Transverse colon (tissue), 4 donors: ENCODE measurements at regions not wholly inside any gene's neighbourhood (a gene's known extent, or its start where the extent isn't known, plus 50 kb on each side); places are given as distances from the start of the nearest gene placed in this dataset.

Source experiments
- DNase-seq: peaks from one replicate; pipeline ENCODE4 v3.0.0-alpha.2; 2019
- H3K27ac ChIP-seq, 4 donors: fragments of 200-600 bp; sonication (generic); 2 replicates each; pipeline ENCODE4 v1.5.1; 2016 to 2018; ENCODE audit warnings: inconsistent platforms in 4 of 4
- H3K27me3 ChIP-seq: fragments of 200-600 bp; sonication (generic); 2 replicates; pipeline ENCODE4 v1.5.1; 2017; ENCODE audit warnings: inconsistent platforms
- H3K36me3 ChIP-seq, 4 donors: fragments of 200-600 bp; sonication (generic); 2 replicates each; pipeline ENCODE4 v1.5.1; 2017 to 2019; ENCODE audit warnings: inconsistent platforms in 4 of 4
- H3K4me1 ChIP-seq, 4 donors: fragments of 200-600 bp; sonication (generic); 2 replicates each; pipeline ENCODE4 v1.5.1; 2017 to 2020; ENCODE audit warnings: inconsistent platforms in 4 of 4
- H3K4me3 ChIP-seq, 4 donors: fragments of 200-600 bp; sonication (generic); 1 replicate in 1 of 4; 2 replicates in 3 of 4; pipeline versions ENCODE4 v1.5.1 to v1.6.1; 2017 to 2019; ENCODE audit warnings: inconsistent platforms in 4 of 4
- H3K9me3 ChIP-seq, 2 donors: fragments of 200-600 bp; sonication (generic); 2 replicates each; pipeline ENCODE4 v1.5.1; 2017 to 2019; ENCODE audit warnings: inconsistent platforms in 2 of 2
- CTCF ChIP-seq, 5 experiments: fragments of 200-600 bp in 3 of 5; fragments of 450-650 bp in 2 of 5; sonication (generic) in 3 of 5; IDR thresholded peaks; 1 replicate in 2 of 5; 2 replicates in 3 of 5; pipeline ENCODE4 v1.5.1; 2016 to 2017; ENCODE audit warnings: antibody characterized with exemption in 5 of 5, inconsistent platforms in 3 of 5, mild to moderate bottlenecking in 2 of 5, moderate library complexity in 1 of 5
- EP300 ChIP-seq: sonication (generic); formaldehyde crosslinking; IDR thresholded peaks from one replicate; pipeline ENCODE4 v1.6.1; 2017; ENCODE audit warnings: antibody characterized with exemption, low read depth
- POLR2A ChIP-seq: fragments of 450-650 bp; IDR thresholded peaks from one replicate; pipeline ENCODE4 v1.6.1; 2016; ENCODE audit warnings: antibody characterized with exemption, mild to moderate bottlenecking, moderate library complexity
- POLR2AphosphoS5 ChIP-seq, 3 donors: sonication (generic); formaldehyde crosslinking; IDR thresholded peaks; one replicate each; pipeline ENCODE4 v1.6.1; 2016; ENCODE audit warnings: antibody characterized with exemption in 3 of 3
- WGBS, 2 donors: methylation state at CpG; one replicate each; pipeline ENCODE4 v1.1.5; 2018; ENCODE audit warnings: low coverage in 1 of 2; 5-methylcytosine and 5-hydroxymethylcytosine counted together
- in situ Hi-C, 4 donors: fragments of 200-750 bp; cut with MboI; loops; one replicate each; pipeline versions ENCODE4 v1.15.0 to v1.15.1; 2017; ENCODE audit warnings: low sequenced_read_pairs in 3 of 4, low pct_ligation_motif_present in 1 of 4, low pct_unique_long_range_greater_than_20kb in 1 of 4
- intact Hi-C: fragments of 100-400 bp; cut with DNase I; formaldehyde crosslinking; loops from one replicate; pipeline ENCODE4 v1.15.1; 2023; ENCODE audit warnings: low total_unique reads

GRCh38 chr16:65414284-65414984 lies 292.6 kb upstream of the CDH11 start:
- DNase-seq = no peak
- in situ Hi-C loops (no loop called here), intact Hi-C loops (no loop called here)
- Histone ChIP-seq H3K9me3 (no peaks in the 10 kb centered on the region), H3K27ac (no peak overlapping the region), H3K4me1 (no peaks in the 10 kb centered on the region), H3K36me3 (no peaks in the 10 kb centered on the region), H3K27me3 (no peaks in the 10 kb centered on the region), H3K4me3 (no peak overlapping the region)
- 61 to 68% methylated on average over 6 to 7 of the region's 7 CpGs for WGBS, 2 donors
- TF ChIP-seq CTCF (IDR thresholded peaks at IDR 0.05) (no peak), EP300 (no peak), POLR2A (no peak), POLR2AphosphoS5 (IDR thresholded peaks at IDR 0.05) (no peak)

DNA sequence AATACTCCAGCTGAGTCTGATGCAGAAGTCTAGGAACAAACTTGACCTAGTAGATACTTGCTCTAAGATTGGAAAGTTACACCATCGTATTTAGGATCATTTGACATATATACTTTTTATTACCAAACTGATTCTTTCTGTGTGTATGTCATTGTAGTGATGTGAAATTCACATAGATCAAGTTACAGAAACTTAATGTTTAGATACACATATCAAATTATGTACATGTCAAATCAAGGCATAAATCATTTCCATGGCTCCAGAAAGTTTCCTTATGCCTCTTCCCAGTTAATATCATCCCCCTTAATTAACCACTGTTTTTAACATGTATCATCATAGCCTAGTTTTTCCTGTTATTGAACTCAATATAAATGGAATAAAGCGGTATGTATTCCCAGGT lies 292.0 kb upstream of the CDH11 start:
- Histone ChIP-seq H3K36me3 (no peaks in the 10 kb centered on the region), H3K4me1 (no peaks in the 10 kb centered on the region), H3K4me3 (no peak overlapping the region), H3K27ac (no peak overlapping the region), H3K27me3 (no peaks in the 10 kb centered on the region), H3K9me3 (no peaks in the 10 kb centered on the region)
- in situ Hi-C loops = no loop called here
- intact Hi-C loops = no loop called here
- TF ChIP-seq CTCF (IDR thresholded peaks at IDR 0.05) (no peak), POLR2A (no peak), EP300 (no peak), POLR2AphosphoS5 (IDR thresholded peaks at IDR 0.05) (no peak)
- no peak for DNase-seq
- 86 to 91% methylated on average over 2 of the region's 2 CpGs for WGBS, 2 donors

DNA sequence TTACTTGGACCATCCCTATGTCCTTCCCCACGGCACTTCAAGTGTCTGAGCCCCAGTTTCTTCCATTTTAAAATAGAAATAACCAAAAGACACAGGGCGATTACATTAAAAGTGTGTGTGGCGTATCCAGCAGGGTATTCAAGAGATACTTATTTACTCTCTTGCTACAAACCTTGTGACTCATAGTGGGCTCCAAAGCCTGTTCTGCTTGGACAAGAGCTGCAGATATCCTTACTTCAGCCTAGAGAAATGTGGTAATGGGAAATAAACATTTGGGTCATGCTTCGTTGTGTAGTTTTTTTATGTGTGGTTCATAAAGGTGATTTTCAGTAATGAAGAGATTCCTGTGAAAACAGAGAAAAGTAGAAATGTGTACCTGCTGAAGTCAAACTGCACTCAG lies 288.9 kb upstream of the CDH11 start:
- WGBS, 2 donors = 63 to 71% methylated on average over 4 of the region's 4 CpGs

GRCh38 chr16:65409510-65409909 lies 287.6 kb upstream of the CDH11 start:
- no peaks in the 10 kb centered on the region for H3K36me3 ChIP-seq
- in situ Hi-C loops (no loop called here), intact Hi-C loops (no loop called here)
- DNase-seq = no peak
- H3K27me3 ChIP-seq = no peaks in the 10 kb centered on the region
- H3K27ac ChIP-seq = no peak overlapping the region
- H3K9me3 ChIP-seq = no peaks in the 10 kb centered on the region
- H3K4me3 ChIP-seq = no peak overlapping the region
- no peaks in the 10 kb centered on the region for H3K4me1 ChIP-seq
- WGBS, 2 donors = 81% methylated on average over 2 of the region's 2 CpGs; no CpG with 5 or more reads in 1 of the 2 donors
- TF ChIP-seq POLR2AphosphoS5 (IDR thresholded peaks at IDR 0.05) = no peak
- no peak for TF ChIP-seq EP300
- no peak for TF ChIP-seq CTCF (IDR thresholded peaks at IDR 0.05)
- no peak for TF ChIP-seq POLR2A

More for the DNA sequence above, 288.9 kb upstream of the CDH11 start:
- Histone ChIP-seq H3K27me3 (no peaks in the 10 kb centered on the region), H3K4me3 (no peak overlapping the region), H3K4me1 (no peaks in the 10 kb centered on the region), H3K27ac (no peak overlapping the region), H3K9me3 (no peaks in the 10 kb centered on the region), H3K36me3 (no peaks in the 10 kb centered on the region)
- in situ Hi-C loops = no loop called here
- TF ChIP-seq POLR2A = no peak
- no peak for TF ChIP-seq CTCF (IDR thresholded peaks at IDR 0.05)
- TF ChIP-seq EP300 = no peak
- no peak for TF ChIP-seq POLR2AphosphoS5 (IDR thresholded peaks at IDR 0.05)
- intact Hi-C loops = no loop called here
- DNase-seq = no peak
